ENCODE measurements at regions not wholly inside any gene's neighbourhood (a gene's known extent, or its start where the extent isn't known, plus 50 kb on each side); places are given as distances from the start of the nearest gene placed in this dataset.

DNA sequence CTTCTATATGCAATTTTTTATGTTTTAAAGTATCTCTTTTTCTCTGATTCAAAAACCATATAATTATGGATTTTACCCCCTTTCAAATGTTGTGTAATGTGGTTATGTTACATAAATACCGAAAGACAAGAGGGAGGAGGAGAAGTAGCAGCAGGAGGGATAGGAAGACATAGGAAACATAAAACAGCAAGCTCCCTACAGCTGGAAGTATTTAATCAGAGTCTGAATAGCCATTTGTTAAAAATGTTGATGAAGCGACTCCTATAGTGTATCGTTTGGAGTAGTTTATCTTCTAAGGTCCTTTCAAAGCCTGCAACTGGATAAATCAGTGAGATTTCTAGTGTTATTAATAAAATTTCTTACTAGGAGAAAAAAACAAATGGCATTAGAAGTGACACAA lies 598.1 kb upstream of the GOLIM4 start:
- no peaks in the 10 kb centered on the region for H3K4me1 Mint-ChIP-seq (ENCODE audit: insufficient read depth, unreplicated experiment)
- intact Hi-C loops (cut with micrococcal nuclease): no loop called here
- BruUV-seq (replicated peaks): no TSS peak
- TF ChIP-seq, protein P1, sequence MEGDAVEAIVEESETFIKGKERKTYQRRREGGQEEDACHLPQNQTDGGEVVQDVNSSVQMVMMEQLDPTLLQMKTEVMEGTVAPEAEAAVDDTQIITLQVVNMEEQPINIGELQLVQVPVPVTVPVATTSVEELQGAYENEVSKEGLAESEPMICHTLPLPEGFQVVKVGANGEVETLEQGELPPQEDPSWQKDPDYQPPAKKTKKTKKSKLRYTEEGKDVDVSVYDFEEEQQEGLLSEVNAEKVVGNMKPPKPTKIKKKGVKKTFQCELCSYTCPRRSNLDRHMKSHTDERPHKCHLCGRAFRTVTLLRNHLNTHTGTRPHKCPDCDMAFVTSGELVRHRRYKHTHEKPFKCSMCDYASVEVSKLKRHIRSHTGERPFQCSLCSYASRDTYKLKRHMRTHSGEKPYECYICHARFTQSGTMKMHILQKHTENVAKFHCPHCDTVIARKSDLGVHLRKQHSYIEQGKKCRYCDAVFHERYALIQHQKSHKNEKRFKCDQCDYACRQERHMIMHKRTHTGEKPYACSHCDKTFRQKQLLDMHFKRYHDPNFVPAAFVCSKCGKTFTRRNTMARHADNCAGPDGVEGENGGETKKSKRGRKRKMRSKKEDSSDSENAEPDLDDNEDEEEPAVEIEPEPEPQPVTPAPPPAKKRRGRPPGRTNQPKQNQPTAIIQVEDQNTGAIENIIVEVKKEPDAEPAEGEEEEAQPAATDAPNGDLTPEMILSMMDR (IDR thresholded peaks at IDR 0.05; ENCODE audit: unreplicated experiment): no peak
- H3K36me3 Mint-ChIP-seq (ENCODE audit: insufficient read depth, unreplicated experiment): no peaks in the 10 kb centered on the region
- no peak for DNase-seq (ENCODE audit: unreplicated experiment)
- CTCF ChIA-PET: interaction anchor here (0.7 kb wide), 1 partner anchor 14 kb away, joined by 3 read pairs; no protein-coding TSS in a partner anchor
- no peaks in the 10 kb centered on the region for H3K9me3 Mint-ChIP-seq (ENCODE audit: unreplicated experiment)
- POLR2A ChIA-PET: no interaction called here
- H3K27me3 Mint-ChIP-seq (ENCODE audit: insufficient read depth, unreplicated experiment): peaks cover 79% of the 10 kb centered on the region
- H3K4me3 Mint-ChIP-seq (ENCODE audit: unreplicated experiment): no peak overlapping the region
- H3K27ac Mint-ChIP-seq (ENCODE audit: low read depth, unreplicated experiment): no peak overlapping the region

DNA sequence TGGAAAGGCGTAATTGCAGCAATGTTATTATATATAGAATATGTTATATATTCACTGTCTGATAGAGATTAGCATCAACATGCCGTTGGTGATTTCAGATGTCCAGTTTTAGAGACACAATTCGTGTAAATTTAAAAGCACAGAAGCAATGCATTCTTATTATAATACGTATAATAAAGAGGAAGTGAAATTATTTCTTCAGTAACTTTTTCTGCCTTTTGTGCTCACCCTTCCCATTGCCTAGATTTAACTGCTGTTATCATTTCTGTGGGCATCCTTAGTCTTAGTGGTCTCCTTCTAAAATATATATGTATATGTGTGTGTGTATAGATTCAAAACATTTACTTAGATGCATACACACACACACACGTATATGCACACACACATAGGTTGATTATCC lies 592.5 kb upstream of the GOLIM4 start:
- Mint-ChIP-seq H3K36me3 (ENCODE audit: insufficient read depth, unreplicated experiment) (no peaks in the 10 kb centered on the region), H3K27ac (ENCODE audit: low read depth, unreplicated experiment) (no peak overlapping the region)
- BruUV-seq (replicated peaks): no TSS peak

DNA sequence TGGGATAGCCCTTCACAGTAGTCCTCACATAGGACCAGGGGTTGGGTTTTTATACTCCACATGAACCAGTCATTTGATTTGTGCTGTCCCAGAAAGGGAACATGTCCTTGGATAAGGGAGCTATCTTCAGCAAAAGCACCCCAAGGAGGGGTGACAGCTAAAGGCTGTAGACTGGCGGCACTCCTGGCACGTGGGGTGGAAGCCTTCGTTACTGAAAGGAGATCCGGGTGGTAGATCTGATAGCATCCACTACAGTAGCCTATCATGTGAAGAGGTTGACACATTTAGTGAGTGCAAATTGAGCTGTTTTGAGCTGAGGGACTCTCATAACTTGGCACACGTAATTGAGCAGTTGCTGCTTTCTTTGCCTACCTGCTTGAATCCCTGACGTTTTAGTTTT lies 588.8 kb upstream of the GOLIM4 start:
- peaks cover 82% of the 10 kb centered on the region for H3K27me3 Mint-ChIP-seq (ENCODE audit: insufficient read depth, unreplicated experiment)
- ChIA-PET CTCF (interaction anchor here (0.6 kb wide), 1 partner anchor 10 kb away, joined by 4 read pairs; no protein-coding TSS in a partner anchor), POLR2A (no interaction called here)
- H3K4me1 Mint-ChIP-seq (ENCODE audit: insufficient read depth, unreplicated experiment): no peaks in the 10 kb centered on the region
- no peak overlapping the region for H3K4me3 Mint-ChIP-seq (ENCODE audit: unreplicated experiment)
- TF ChIP-seq, protein P1 (IDR thresholded peaks at IDR 0.05; ENCODE audit: unreplicated experiment): no peak
- BruUV-seq (replicated peaks): no TSS peak
- H3K9me3 Mint-ChIP-seq (ENCODE audit: unreplicated experiment): peaks cover 7% of the 10 kb centered on the region
- H3K27ac Mint-ChIP-seq (ENCODE audit: low read depth, unreplicated experiment): no peak overlapping the region
- intact Hi-C loops (cut with micrococcal nuclease): no loop called here
- no peaks in the 10 kb centered on the region for H3K36me3 Mint-ChIP-seq (ENCODE audit: insufficient read depth, unreplicated experiment)
- DNase-seq (ENCODE audit: unreplicated experiment): no peak

More for the DNA sequence above, 592.5 kb upstream of the GOLIM4 start:
- TF ChIP-seq, protein P1 (IDR thresholded peaks at IDR 0.05; ENCODE audit: unreplicated experiment): no peak
- Mint-ChIP-seq H3K4me1 (ENCODE audit: insufficient read depth, unreplicated experiment) (no peaks in the 10 kb centered on the region), H3K4me3 (ENCODE audit: unreplicated experiment) (no peak overlapping the region), H3K27me3 (ENCODE audit: insufficient read depth, unreplicated experiment) (peaks cover 88% of the 10 kb centered on the region), H3K9me3 (ENCODE audit: unreplicated experiment) (peaks cover 2% of the 10 kb centered on the region)
- intact Hi-C loops (cut with micrococcal nuclease): no loop called here
- DNase-seq (ENCODE audit: unreplicated experiment): no peak
- CTCF ChIA-PET: no interaction called here
- POLR2A ChIA-PET: no interaction called here

DNA sequence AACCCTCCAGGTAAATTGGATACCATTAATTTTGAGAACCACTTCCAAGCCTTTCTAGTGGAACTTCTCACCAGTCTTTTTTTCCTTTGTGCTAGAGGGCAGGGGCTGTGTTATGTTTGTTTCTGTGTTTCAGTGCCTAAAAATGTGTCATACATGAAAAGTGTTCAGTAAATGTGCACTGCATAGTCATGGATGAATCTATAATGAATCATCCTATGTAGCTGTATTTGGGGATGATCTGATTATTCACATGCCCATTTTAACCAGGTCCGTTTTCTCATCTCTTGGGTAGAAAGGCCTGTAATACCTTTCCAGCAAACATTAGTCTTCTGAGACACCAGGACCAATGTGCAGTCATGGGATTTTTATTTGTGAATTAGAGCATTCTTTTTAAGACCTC lies 583.0 kb upstream of the GOLIM4 start:
- BruUV-seq (replicated peaks): no TSS peak
- no peak for DNase-seq (ENCODE audit: unreplicated experiment)
- CTCF ChIA-PET: no interaction called here
- Mint-ChIP-seq H3K9me3 (ENCODE audit: unreplicated experiment) (peaks cover 7% of the 10 kb centered on the region), H3K36me3 (ENCODE audit: insufficient read depth, unreplicated experiment) (no peaks in the 10 kb centered on the region), H3K27ac (ENCODE audit: low read depth, unreplicated experiment) (no peak overlapping the region), H3K4me1 (ENCODE audit: insufficient read depth, unreplicated experiment) (no peaks in the 10 kb centered on the region), H3K27me3 (ENCODE audit: insufficient read depth, unreplicated experiment) (peaks cover 76% of the 10 kb centered on the region), H3K4me3 (ENCODE audit: unreplicated experiment) (no peak overlapping the region)
- TF ChIP-seq, protein P1 (IDR thresholded peaks at IDR 0.05; ENCODE audit: unreplicated experiment): no peak
- intact Hi-C loops (cut with micrococcal nuclease): no loop called here
- POLR2A ChIA-PET: no interaction called here
